GM21576 (cell line): ENCODE measurements at regions not wholly inside any gene's neighbourhood (a gene's known extent, or its start where the extent isn't known, plus 50 kb on each side); places are given as distances from the start of the nearest gene placed in this dataset.

Experiments used
- ATAC-seq: cut with Tn5 transposase; IDR thresholded peaks from one replicate; pipeline ENCODE4 v1.9.1; 2021; ENCODE audit warnings: mild to moderate bottlenecking, moderate library complexity; ENCODE audit not compliant: unreplicated experiment

- ATAC-seq: no peak
Observed at GRCh38 chr10:33820531-33820930, 486.1 kb upstream of the NRP1 start.

GRCh38 chr10:33819206-33819605 lies 484.7 kb upstream of the NRP1 start:
- no peak for ATAC-seq

DNA sequence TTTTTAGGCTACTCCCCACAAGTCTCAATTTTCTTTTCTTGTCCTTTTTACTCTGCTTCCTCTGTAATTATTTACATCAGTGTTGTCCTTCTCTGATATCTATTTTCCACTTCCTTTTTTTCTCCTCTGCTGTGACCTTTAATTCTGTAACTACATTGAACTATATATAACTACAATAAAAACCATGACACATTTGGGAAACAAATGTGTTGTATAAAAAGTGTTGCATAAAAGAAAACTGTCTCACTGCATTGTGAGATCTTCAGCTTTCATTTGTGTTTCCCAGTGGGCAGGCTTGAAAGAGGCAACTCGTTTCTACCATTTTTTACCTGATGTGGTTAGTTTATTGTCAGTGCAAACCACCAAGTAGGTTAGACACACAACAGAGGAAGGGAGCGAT lies 483.9 kb upstream of the NRP1 start:
- no peak for ATAC-seq

- ATAC-seq: no peak
Observed at GRCh38 chr10:33817605-33818004, 483.1 kb upstream of the NRP1 start.

DNA sequence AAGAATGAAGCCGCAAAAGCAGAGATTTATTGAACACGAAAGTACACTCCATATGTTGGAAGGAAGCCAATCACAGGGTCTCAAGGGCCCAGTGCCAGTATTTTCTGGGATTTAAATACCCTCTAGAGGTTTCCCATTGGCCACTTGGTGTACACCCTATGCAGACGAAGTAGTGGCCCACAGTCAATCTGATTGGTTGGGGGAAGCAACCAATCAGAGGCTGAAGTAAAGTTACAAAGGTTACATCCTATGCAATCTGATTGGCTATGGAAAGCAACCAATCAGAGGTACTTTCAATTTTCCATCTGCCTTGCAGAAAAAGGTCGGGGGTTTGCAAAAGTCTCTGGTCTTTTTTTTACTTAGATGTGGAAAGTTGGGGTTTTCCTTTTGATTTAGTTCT lies 481.3 kb upstream of the NRP1 start:
- no peak for ATAC-seq

GRCh38 chr10:33813871-33814270 lies 479.4 kb upstream of the NRP1 start:
- ATAC-seq: no peak

GRCh38 chr10:33813415-33813814 lies 478.9 kb upstream of the NRP1 start:
- no peak for ATAC-seq

- ATAC-seq: no peak
Observed at GRCh38 chr10:33812586-33812985, 478.1 kb upstream of the NRP1 start.

GRCh38 chr10:33810986-33811385 lies 476.5 kb upstream of the NRP1 start:
- no peak for ATAC-seq

GRCh38 chr10:33809732-33810131 lies 475.3 kb upstream of the NRP1 start:
- ATAC-seq: no peak

GRCh38 chr10:33808475-33808874 lies 474.0 kb upstream of the NRP1 start:
- no peak for ATAC-seq

GRCh38 chr10:33807531-33808359 lies 473.3 kb upstream of the NRP1 start:
- ATAC-seq: no peak

DNA sequence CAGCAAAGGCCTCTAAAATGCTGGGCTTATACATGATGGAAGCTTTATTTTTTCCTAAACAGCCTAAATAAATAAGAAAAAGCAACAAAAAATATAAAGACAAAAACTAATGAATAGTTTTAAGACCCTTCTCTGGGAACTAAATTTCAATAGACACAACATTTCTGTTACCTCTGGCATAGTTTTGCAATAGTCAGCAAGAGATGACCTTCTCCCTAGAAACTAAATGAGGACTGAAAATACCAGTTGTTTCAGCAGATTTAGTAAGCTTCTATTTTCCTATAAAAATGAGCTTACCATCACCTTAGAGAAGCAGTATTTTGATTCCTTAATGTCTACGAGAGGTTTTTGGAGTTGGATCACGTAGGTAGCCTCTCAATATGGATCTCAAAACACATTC lies 471.4 kb upstream of the NRP1 start:
- no peak for ATAC-seq

GRCh38 chr10:33804584-33804983 lies 470.1 kb upstream of the NRP1 start:
- no peak for ATAC-seq

- no peak for ATAC-seq
Observed at GRCh38 chr10:33803248-33803647, 468.8 kb upstream of the NRP1 start.

DNA sequence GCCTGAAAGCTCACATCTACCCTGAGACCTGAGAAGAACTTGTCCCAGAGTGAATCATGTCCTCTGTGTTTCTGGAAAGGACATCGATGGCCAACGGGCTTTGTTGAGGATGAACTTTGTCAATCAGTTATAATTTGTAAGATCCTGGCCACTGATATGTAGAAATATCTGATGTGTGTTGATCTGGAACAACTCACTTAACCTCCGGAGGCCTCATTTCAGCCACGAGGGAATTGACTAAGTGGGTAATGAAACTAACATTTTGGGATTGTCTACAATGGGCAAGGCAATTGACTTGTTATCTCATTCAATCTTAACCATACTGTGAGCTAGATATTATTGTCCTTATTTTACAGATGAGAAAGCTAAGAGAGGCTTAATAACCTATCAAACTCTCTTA lies 468.1 kb upstream of the NRP1 start:
- no peak for ATAC-seq

DNA sequence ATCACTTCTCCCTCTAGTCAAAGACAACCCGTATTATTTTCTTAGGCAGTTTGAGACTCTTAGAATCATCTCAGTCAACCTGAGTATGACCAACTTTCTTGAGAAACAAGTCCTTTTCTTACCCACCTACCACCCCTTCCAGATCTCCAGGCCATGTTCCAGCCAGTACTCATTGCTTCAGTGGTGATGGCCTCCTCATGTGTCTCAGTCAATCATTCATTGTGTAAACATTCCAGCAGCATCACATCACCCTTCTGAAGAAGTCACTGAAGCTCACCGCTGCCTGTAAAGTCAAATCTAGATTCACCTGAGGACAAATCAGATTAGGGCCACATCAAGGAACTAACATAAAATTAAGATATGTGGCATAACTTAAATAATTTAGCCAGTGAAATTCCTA lies 467.2 kb upstream of the NRP1 start:
- no peak for ATAC-seq

GRCh38 chr10:33800986-33801385 lies 466.5 kb upstream of the NRP1 start:
- no peak for ATAC-seq

- ATAC-seq: no peak
Observed at GRCh38 chr10:33800545-33800944, 466.1 kb upstream of the NRP1 start.

DNA sequence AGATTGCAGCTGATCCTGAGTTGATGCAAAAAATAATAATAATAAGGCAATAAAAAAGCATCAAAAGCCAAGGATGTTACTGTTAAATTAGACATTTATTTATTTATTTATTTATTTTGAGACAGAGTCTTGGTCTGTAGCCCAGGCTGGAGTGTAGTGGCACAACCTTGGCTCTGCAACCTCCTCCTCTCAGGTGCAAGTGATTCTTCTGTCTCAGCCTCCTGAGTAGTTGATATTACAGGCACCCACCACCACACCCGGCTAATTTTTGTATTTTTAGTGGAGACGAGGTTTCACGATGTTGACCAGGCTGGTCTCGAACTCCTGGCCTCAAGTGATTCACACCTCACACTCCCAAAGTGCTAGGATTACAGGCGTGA lies 465.5 kb upstream of the NRP1 start:
- ATAC-seq: no peak

DNA sequence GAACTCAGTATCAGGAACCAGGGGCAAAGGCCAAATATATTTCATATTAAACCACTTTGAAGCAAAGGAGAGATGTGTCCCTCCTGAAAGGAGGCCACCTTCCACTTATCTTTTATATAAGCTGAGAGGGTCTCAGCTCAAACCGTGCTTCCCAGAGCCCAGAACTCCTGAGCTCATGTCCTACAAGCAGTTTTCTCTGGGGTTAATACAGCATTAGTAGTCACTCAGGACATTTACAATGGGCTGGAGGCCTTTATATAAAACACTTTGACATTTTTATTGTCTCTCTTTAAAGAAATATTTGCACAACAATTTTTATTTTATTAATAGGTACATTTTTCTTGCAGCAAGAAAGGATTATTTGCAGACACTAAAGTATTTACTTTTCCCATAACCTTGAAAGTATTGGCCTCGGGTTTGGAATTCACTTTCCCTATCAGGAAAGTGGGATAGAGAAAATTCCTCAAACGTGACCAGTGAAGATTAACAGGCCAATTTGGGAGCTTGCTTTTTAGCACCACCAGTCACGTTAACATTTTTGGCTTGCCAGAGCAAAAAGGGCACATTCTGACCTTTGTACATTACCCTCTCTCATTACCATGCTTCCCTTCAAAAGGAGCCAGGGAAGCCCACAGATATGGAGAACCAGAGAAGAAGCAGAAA lies 464.9 kb upstream of the NRP1 start:
- ATAC-seq: no peak

GRCh38 chr10:33798754-33799153 lies 464.3 kb upstream of the NRP1 start:
- ATAC-seq: no peak

- ATAC-seq: no peak
Observed at GRCh38 chr10:33796680-33797079, 462.2 kb upstream of the NRP1 start.
